Fibroblast of skin of right quadriceps (primary cell): ENCODE measurements at regions not wholly inside any gene's neighbourhood (a gene's known extent, or its start where the extent isn't known, plus 50 kb on each side); places are given as distances from the start of the nearest gene placed in this dataset.
A peak's percentile ranks its signal among the peaks of the same experiment; 100 is the strongest.

ENCODE experiments used
- DNase-seq: peaks from one replicate; pipeline ENCODE4 v3.0.0-alpha.2; 2013

- DNase-seq = no peak
Observed at GRCh38 chr6:8674126-8674525, 238.8 kb upstream of the SLC35B3 start.

GRCh38 chr6:8672882-8673281, 237.5 kb upstream of the SLC35B3 start:
- DNase-seq = no peak

- no peak for DNase-seq
Observed at GRCh38 chr6:8670792-8671191, 235.4 kb upstream of the SLC35B3 start.

GRCh38 chr6:8664700-8665099, 229.4 kb upstream of the SLC35B3 start:
- DNase-seq = no peak

- DNase-seq = no peak
Observed at GRCh38 chr6:8664070-8664469, 228.7 kb upstream of the SLC35B3 start.

- DNase-seq = no peak
Observed at GRCh38 chr6:8659404-8660189, 224.3 kb upstream of the SLC35B3 start.

- no peak for DNase-seq
Observed at GRCh38 chr6:8658416-8658815, 223.1 kb upstream of the SLC35B3 start.

GRCh38 chr6:8657522-8657921, 222.2 kb upstream of the SLC35B3 start:
- no peak for DNase-seq

- no peak for DNase-seq
Observed at GRCh38 chr6:8655670-8656454, 220.5 kb upstream of the SLC35B3 start.

- DNase-seq = no peak
Observed at GRCh38 chr6:8652710-8653109, 217.4 kb upstream of the SLC35B3 start.

- DNase-seq = no peak
Observed at GRCh38 chr6:8651998-8652397, 216.7 kb upstream of the SLC35B3 start.

GRCh38 chr6:8645212-8645611, 209.9 kb upstream of the SLC35B3 start:
- DNase-seq = no peak

GRCh38 chr6:8644306-8644705, 209.0 kb upstream of the SLC35B3 start:
- DNase-seq = no peak

- no peak for DNase-seq
Observed at GRCh38 chr6:8642854-8643253, 207.5 kb upstream of the SLC35B3 start.

- no peak for DNase-seq
Observed at GRCh38 chr6:8642131-8642530, 206.8 kb upstream of the SLC35B3 start.

GRCh38 chr6:8639928-8640649, 204.7 kb upstream of the SLC35B3 start:
- DNase-seq = no peak

- no peak for DNase-seq
Observed at GRCh38 chr6:8637896-8638597, 202.7 kb upstream of the SLC35B3 start.

GRCh38 chr6:8633762-8634161, 198.4 kb upstream of the SLC35B3 start:
- DNase-seq = no peak

- DNase-seq = no peak
Observed at GRCh38 chr6:8628736-8629135, 193.4 kb upstream of the SLC35B3 start.

- no peak for DNase-seq
Observed at GRCh38 chr6:8628063-8628462, 192.7 kb upstream of the SLC35B3 start.

GRCh38 chr6:8627085-8627861, 191.9 kb upstream of the SLC35B3 start:
- DNase-seq = peak; percentile 3

GRCh38 chr6:8624665-8625064, 189.3 kb upstream of the SLC35B3 start:
- no peak for DNase-seq
